ENCODE measurements at regions not wholly inside any gene's neighbourhood (a gene's known extent, or its start where the extent isn't known, plus 50 kb on each side); places are given as distances from the start of the nearest gene placed in this dataset.

GRCh38 chr22:22187299-22187698, 57.3 kb upstream of the VPREB1 start:
- TF ChIP-seq POLR2AphosphoS5 (IDR thresholded peaks at IDR 0.05) (no peak), POLR2A (IDR thresholded peaks at IDR 0.05) (no peak)
- TF ChIP-seq, protein P1, sequence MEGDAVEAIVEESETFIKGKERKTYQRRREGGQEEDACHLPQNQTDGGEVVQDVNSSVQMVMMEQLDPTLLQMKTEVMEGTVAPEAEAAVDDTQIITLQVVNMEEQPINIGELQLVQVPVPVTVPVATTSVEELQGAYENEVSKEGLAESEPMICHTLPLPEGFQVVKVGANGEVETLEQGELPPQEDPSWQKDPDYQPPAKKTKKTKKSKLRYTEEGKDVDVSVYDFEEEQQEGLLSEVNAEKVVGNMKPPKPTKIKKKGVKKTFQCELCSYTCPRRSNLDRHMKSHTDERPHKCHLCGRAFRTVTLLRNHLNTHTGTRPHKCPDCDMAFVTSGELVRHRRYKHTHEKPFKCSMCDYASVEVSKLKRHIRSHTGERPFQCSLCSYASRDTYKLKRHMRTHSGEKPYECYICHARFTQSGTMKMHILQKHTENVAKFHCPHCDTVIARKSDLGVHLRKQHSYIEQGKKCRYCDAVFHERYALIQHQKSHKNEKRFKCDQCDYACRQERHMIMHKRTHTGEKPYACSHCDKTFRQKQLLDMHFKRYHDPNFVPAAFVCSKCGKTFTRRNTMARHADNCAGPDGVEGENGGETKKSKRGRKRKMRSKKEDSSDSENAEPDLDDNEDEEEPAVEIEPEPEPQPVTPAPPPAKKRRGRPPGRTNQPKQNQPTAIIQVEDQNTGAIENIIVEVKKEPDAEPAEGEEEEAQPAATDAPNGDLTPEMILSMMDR (IDR thresholded peaks at IDR 0.05) = no peak
